NB4 (cell line): ENCODE measurements at regions not wholly inside any gene's neighbourhood (a gene's known extent, or its start where the extent isn't known, plus 50 kb on each side); places are given as distances from the start of the nearest gene placed in this dataset.

Experiments
- CTCF ChIP-seq: IDR thresholded peaks from one replicate; pipeline ENCODE4 v1.5.1; 2012; ENCODE audit warnings: low read depth, low read length
- POLR2A ChIP-seq: IDR thresholded peaks from 2 replicates; pipeline ENCODE4 v1.6.1; 2011; ENCODE audit warnings: mild to moderate bottlenecking; ENCODE audit not compliant: insufficient read length; ENCODE audit errors: extremely low read depth

- no peak for TF ChIP-seq CTCF
- TF ChIP-seq POLR2A: no peak
These were observed 118.6 kb downstream of the CPXCR1 start for GRCh38 chrX:88865634-88866033.
